Mesenchymal stem cell (in vitro differentiated cells and primary cell): ENCODE measurements at regions not wholly inside any gene's neighbourhood (a gene's known extent, or its start where the extent isn't known, plus 50 kb on each side); places are given as distances from the start of the nearest gene placed in this dataset.

Experiments used
- DNase-seq: peaks from one replicate; pipeline ENCODE4 v3.0.0-alpha.2; 2013
- H2AFZ ChIP-seq: one replicate; pipeline ENCODE4 v1.6.1; 2013; ENCODE audit warnings: low read depth, mild to moderate bottlenecking, control low read depth, inconsistent platforms, low read length, moderate library complexity
- H2AK5ac ChIP-seq: 2 replicates; pipeline ENCODE4 v1.6.1; 2013; ENCODE audit warnings: low read length, moderate library complexity, mild to moderate bottlenecking, inconsistent platforms; ENCODE audit not compliant: severe bottlenecking
- H2BK120ac ChIP-seq: one replicate; pipeline ENCODE4 v1.6.1; 2013; ENCODE audit warnings: low read depth, mild to moderate bottlenecking, inconsistent platforms, low read length, moderate library complexity
- H2BK12ac ChIP-seq, 2 experiments: one replicate each; pipeline ENCODE4 v1.6.1; 2013; ENCODE audit warnings: inconsistent platforms in 2 of 2, low read length in 2 of 2, mild to moderate bottlenecking in 2 of 2, moderate library complexity in 2 of 2, control low read depth in 1 of 2
- H2BK15ac ChIP-seq: one replicate; pipeline ENCODE4 v1.6.1; 2013; ENCODE audit warnings: mild to moderate bottlenecking, low read depth, inconsistent platforms; ENCODE audit not compliant: poor library complexity, severe bottlenecking
- H2BK5ac ChIP-seq: 2 replicates; pipeline ENCODE4 v1.6.1; 2013; ENCODE audit warnings: low read depth, mild to moderate bottlenecking, low read length, control low read depth, inconsistent platforms; ENCODE audit not compliant: poor library complexity, severe bottlenecking
- H3K14ac ChIP-seq, 2 experiments: one replicate each; pipeline ENCODE4 v1.6.1; 2013; ENCODE audit warnings: inconsistent platforms in 2 of 2, low read length in 2 of 2, control low read depth in 1 of 2, mild to moderate bottlenecking in 1 of 2, moderate library complexity in 1 of 2
- H3K18ac ChIP-seq, 2 experiments: one replicate each; pipeline ENCODE4 v1.6.1; 2013; ENCODE audit warnings: inconsistent platforms in 2 of 2, low read length in 2 of 2, control low read depth in 1 of 2, low read depth in 1 of 2, mild to moderate bottlenecking in 1 of 2
- H3K23ac ChIP-seq, 2 experiments: one replicate each; pipeline ENCODE4 v1.6.1; 2013; ENCODE audit warnings: inconsistent platforms in 2 of 2, low read length in 2 of 2, mild to moderate bottlenecking in 2 of 2, moderate library complexity in 2 of 2, control low read depth in 1 of 2
- H3K27ac ChIP-seq: 2 replicates; pipeline ENCODE4 v1.5.1; 2013; ENCODE audit warnings: mild to moderate bottlenecking, moderate library complexity, low read length, control low read depth, inconsistent platforms; ENCODE audit not compliant: poor library complexity, severe bottlenecking
- H3K27me3 ChIP-seq, 2 experiments: 2 replicates each; pipeline versions ENCODE4 v1.6.1 to v1.7.0; 2013; ENCODE audit warnings: low read length in 2 of 2, mild to moderate bottlenecking in 2 of 2, moderate library complexity in 2 of 2, control low read depth in 1 of 2, inconsistent platforms in 1 of 2; ENCODE audit not compliant: control insufficient read depth in 1 of 2, insufficient read depth in 1 of 2
- H3K36me3 ChIP-seq, 2 experiments: 2 replicates each; pipeline versions ENCODE4 v1.6.1 to v1.7.0; 2013; ENCODE audit warnings: low read length in 2 of 2, control low read depth in 1 of 2, inconsistent platforms in 1 of 2, low read depth in 1 of 2, mild to moderate bottlenecking in 1 of 2; ENCODE audit not compliant: insufficient read depth in 2 of 2, control insufficient read depth in 1 of 2
- H3K4ac ChIP-seq, 2 experiments: one replicate each; pipeline ENCODE4 v1.6.1; 2013; ENCODE audit warnings: inconsistent platforms in 2 of 2, low read length in 2 of 2, mild to moderate bottlenecking in 2 of 2, moderate library complexity in 2 of 2, control low read depth in 1 of 2, low read depth in 1 of 2
- H3K4me1 ChIP-seq: 2 replicates; pipeline ENCODE4 v1.6.1; 2013; ENCODE audit warnings: low read depth, low read length, control low read depth; ENCODE audit not compliant: control insufficient read depth, insufficient read depth
- H3K4me2 ChIP-seq: 2 replicates; pipeline ENCODE4 v1.6.1; 2013; ENCODE audit warnings: low read length, mild to moderate bottlenecking, inconsistent platforms; ENCODE audit not compliant: poor library complexity, severe bottlenecking
- H3K4me3 ChIP-seq, 2 experiments: 2 replicates each; pipeline versions ENCODE4 v1.5.1 to v1.7.0; 2013; ENCODE audit warnings: low read length in 2 of 2, mild to moderate bottlenecking in 2 of 2, control low read depth in 1 of 2, low read depth in 1 of 2; ENCODE audit not compliant: insufficient read depth in 1 of 2
- H3K79me1 ChIP-seq: replicated peaks from 2 replicates; pipeline ENCODE4 v1.6.1; 2013; ENCODE audit warnings: mild to moderate bottlenecking, control low read depth, low read length, inconsistent platforms; ENCODE audit not compliant: poor library complexity, severe bottlenecking
- H3K9ac ChIP-seq: 2 replicates; pipeline ENCODE4 v1.7.0; 2013; ENCODE audit warnings: mild to moderate bottlenecking, low read length, moderate library complexity
- H3K9me3 ChIP-seq: 2 replicates; pipeline ENCODE4 v1.7.0; 2013; ENCODE audit warnings: mild to moderate bottlenecking, low read length; ENCODE audit not compliant: control insufficient read depth
- H4K8ac ChIP-seq: one replicate; pipeline ENCODE4 v1.6.1; 2013; ENCODE audit warnings: inconsistent platforms, mild to moderate bottlenecking, low read length, moderate library complexity
- H4K91ac ChIP-seq: one replicate; pipeline ENCODE4 v1.6.1; 2013; ENCODE audit warnings: mild to moderate bottlenecking, low read length, inconsistent platforms
- WGBS: methylation state at CpG from one replicate; pipeline ENCODE4 v1.1.7; 2013; ENCODE audit warnings: mixed read lengths; 5-methylcytosine and 5-hydroxymethylcytosine counted together

- Histone ChIP-seq H4K91ac (no peak overlapping the region), H3K27ac (no peak overlapping the region), H2AFZ (no peak overlapping the region), H3K27me3 (peaks cover 0 to 5% of the 10 kb centered on the region in 2 experiments), H3K18ac (no peak overlapping the region), H3K36me3 (no peaks in the 10 kb centered on the region), H3K4me3 (no peak overlapping the region), H2BK15ac (no peak overlapping the region), H3K9me3 (peaks cover 13% of the 10 kb centered on the region), H2AK5ac (no peak overlapping the region), H2BK120ac (no peak overlapping the region), H2BK12ac (no peak overlapping the region), H3K9ac (no peak overlapping the region), H3K4me2 (no peak overlapping the region), H4K8ac (no peak overlapping the region), H3K4ac (no peak overlapping the region), H3K23ac (no peak overlapping the region), H3K79me1 (no peaks in the 10 kb centered on the region), H3K14ac (no peak overlapping the region), H3K4me1 (peaks cover 1% of the 10 kb centered on the region), H2BK5ac (no peak overlapping the region)
- 73% methylated on average over 11 of the region's 11 CpGs for WGBS
- DNase-seq = no peak
These were observed 65.0 kb upstream of the MOCS1 start for GRCh38 chr6:39999006-39999867.

- H3K27me3 ChIP-seq = no peaks in the 10 kb centered on the region
These were observed 63.9 kb upstream of the MOCS1 start for GRCh38 chr6:39998126-39998525.

GRCh38 chr6:39997101-39997635 is 62.9 kb upstream of the MOCS1 start:
- Histone ChIP-seq H3K9me3 (peaks cover 17% of the 10 kb centered on the region), H3K27me3 (no peaks in the 10 kb centered on the region), H3K4me1 (peaks cover 1% of the 10 kb centered on the region), H3K23ac (no peak overlapping the region), H3K18ac (no peak overlapping the region), H3K4ac (no peak overlapping the region), H2BK15ac (no peak overlapping the region), H3K36me3 (no peaks in the 10 kb centered on the region), H4K8ac (no peak overlapping the region), H2BK5ac (no peak overlapping the region), H3K27ac (no peak overlapping the region), H3K4me2 (no peak overlapping the region), H3K9ac (no peak overlapping the region), H4K91ac (no peak overlapping the region), H2AK5ac (no peak overlapping the region), H2BK120ac (no peak overlapping the region), H2BK12ac (no peak overlapping the region), H3K79me1 (no peaks in the 10 kb centered on the region), H2AFZ (no peak overlapping the region), H3K4me3 (no peak overlapping the region), H3K14ac (no peak overlapping the region)
- WGBS = 85% methylated on average over 8 of the region's 8 CpGs
- no peak for DNase-seq

More at GRCh38 chr6:39998126-39998525, 63.9 kb upstream of the MOCS1 start:
- H3K4ac ChIP-seq = no peak overlapping the region
- peaks cover 14% of the 10 kb centered on the region for H3K9me3 ChIP-seq
- H2BK15ac ChIP-seq = no peak overlapping the region
- no peak overlapping the region for H3K9ac ChIP-seq
- peaks cover 1% of the 10 kb centered on the region for H3K4me1 ChIP-seq
- no peak for DNase-seq
- H3K4me3 ChIP-seq = no peak overlapping the region
- H3K18ac ChIP-seq = no peak overlapping the region
- no peaks in the 10 kb centered on the region for H3K79me1 ChIP-seq
- no peak overlapping the region for H2BK120ac ChIP-seq
- no peaks in the 10 kb centered on the region for H3K36me3 ChIP-seq
- H3K4me2 ChIP-seq = no peak overlapping the region
- no peak overlapping the region for H2AK5ac ChIP-seq
- H2BK12ac ChIP-seq = no peak overlapping the region
- WGBS = 76% methylated on average over 4 of the region's 4 CpGs
- no peak overlapping the region for H2AFZ ChIP-seq
- H3K23ac ChIP-seq = no peak overlapping the region
- no peak overlapping the region for H4K8ac ChIP-seq
- no peak overlapping the region for H2BK5ac ChIP-seq
- no peak overlapping the region for H3K14ac ChIP-seq
- H4K91ac ChIP-seq = no peak overlapping the region
- no peak overlapping the region for H3K27ac ChIP-seq

- Histone ChIP-seq H3K4me1 (peaks cover 1% of the 10 kb centered on the region), H3K9ac (no peak overlapping the region), H3K36me3 (no peaks in the 10 kb centered on the region), H2AK5ac (no peak overlapping the region), H2BK15ac (no peak overlapping the region), H3K4me3 (no peak overlapping the region), H2BK5ac (no peak overlapping the region), H3K9me3 (peaks cover 17% of the 10 kb centered on the region), H3K79me1 (no peaks in the 10 kb centered on the region), H2BK120ac (no peak overlapping the region), H3K14ac (no peak overlapping the region), H3K4me2 (no peak overlapping the region), H3K18ac (no peak overlapping the region), H4K91ac (no peak overlapping the region), H3K23ac (no peak overlapping the region), H2BK12ac (no peak overlapping the region), H3K4ac (no peak overlapping the region), H2AFZ (no peak overlapping the region), H4K8ac (no peak overlapping the region), H3K27ac (no peak overlapping the region), H3K27me3 (no peaks in the 10 kb centered on the region)
- DNase-seq = no peak
- 87% methylated on average over 4 of the region's 4 CpGs for WGBS
These were observed 61.4 kb upstream of the MOCS1 start for GRCh38 chr6:39995633-39996032.
